22Rv1 (cell line): ENCODE measurements at regions not wholly inside any gene's neighbourhood (a gene's known extent, or its start where the extent isn't known, plus 50 kb on each side); places are given as distances from the start of the nearest gene placed in this dataset.

ENCODE experiments used
- H3K27ac ChIP-seq: fragments of 450-650 bp; 2 replicates; pipeline ENCODE4 v1.5.1; 2017
- ZFX ChIP-seq: fragments of 450-650 bp; IDR thresholded peaks from 2 replicates; pipeline ENCODE4 v1.6.1; 2017; ENCODE audit warnings: antibody characterized with exemption, borderline replicate concordance
- TF ChIP-seq, protein P1 (sequence below): fragments of 450-650 bp; IDR thresholded peaks from 2 replicates; pipeline ENCODE4 v1.5.1; 2017; ENCODE audit warnings: mild to moderate bottlenecking

DNA sequence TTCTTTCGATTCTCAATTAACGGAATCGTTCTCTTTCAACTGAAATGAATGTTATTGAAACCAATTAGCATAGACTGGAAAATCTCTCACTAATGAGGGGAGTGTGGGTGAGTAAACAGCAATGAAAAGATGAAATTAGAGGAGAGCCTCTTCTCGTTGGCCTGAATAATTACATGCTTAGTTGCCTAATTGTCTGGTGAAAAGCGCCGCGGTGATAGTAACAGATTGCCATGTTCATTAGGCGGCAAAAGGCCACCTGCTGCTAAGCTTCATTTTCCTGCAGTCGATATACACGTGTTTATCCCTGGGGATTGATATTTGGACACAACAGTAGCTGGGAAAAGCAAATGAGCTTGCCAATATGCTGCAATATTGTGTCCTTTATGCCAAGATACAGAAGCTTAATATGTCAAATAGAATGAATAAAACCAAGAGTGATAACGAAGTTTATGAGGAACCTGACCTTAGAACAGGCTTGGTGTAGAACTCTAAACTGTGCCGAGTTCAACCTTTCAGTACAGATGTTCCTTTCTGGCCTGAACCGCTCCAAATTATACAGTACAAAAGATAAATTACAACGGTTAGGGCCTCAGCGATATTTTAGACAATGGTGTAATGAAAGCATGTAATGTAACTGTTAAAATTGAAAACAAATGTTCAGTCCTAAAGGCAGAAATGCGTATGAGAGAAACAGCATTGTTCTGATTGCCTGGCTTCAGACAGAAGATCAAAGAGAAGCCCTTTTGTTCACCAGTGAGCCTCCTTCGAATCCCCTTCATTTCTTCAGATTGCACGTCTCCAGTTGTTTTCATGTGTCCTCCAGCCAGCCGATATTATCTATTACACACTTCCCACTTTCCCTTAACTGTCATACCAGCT lies 185.2 kb downstream of the SHOX2 start:
- TF ChIP-seq, protein P1, sequence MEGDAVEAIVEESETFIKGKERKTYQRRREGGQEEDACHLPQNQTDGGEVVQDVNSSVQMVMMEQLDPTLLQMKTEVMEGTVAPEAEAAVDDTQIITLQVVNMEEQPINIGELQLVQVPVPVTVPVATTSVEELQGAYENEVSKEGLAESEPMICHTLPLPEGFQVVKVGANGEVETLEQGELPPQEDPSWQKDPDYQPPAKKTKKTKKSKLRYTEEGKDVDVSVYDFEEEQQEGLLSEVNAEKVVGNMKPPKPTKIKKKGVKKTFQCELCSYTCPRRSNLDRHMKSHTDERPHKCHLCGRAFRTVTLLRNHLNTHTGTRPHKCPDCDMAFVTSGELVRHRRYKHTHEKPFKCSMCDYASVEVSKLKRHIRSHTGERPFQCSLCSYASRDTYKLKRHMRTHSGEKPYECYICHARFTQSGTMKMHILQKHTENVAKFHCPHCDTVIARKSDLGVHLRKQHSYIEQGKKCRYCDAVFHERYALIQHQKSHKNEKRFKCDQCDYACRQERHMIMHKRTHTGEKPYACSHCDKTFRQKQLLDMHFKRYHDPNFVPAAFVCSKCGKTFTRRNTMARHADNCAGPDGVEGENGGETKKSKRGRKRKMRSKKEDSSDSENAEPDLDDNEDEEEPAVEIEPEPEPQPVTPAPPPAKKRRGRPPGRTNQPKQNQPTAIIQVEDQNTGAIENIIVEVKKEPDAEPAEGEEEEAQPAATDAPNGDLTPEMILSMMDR = no peak
- no peak for TF ChIP-seq ZFX
- no peak overlapping the region for H3K27ac ChIP-seq

DNA sequence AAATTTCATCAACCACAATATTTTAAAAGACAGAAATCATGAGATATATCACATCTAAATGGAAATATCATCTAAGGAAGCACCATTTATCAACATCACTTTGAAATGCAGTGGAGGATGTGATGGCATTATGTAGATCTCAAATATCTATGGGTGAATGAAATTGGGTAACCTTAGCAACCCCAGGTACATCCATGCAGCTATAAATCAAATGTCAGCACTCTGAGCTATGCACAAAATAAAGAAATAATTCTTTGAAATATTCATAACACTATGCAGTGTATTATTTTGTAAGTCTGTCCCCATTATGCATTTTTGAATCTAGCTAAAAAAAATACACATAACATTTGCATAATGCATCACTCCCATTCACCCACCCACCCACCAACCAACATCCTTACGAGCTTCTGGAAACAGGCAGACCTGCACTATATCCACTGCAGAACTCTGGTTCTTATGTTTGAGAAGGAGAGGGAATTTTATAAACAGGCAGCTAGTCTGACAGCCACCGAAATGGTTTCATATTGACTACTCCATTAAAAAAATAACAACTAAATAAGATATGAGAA lies 186.8 kb downstream of the SHOX2 start:
- H3K27ac ChIP-seq = no peak overlapping the region
- no peak for TF ChIP-seq ZFX
- TF ChIP-seq, protein P1 = no peak

DNA sequence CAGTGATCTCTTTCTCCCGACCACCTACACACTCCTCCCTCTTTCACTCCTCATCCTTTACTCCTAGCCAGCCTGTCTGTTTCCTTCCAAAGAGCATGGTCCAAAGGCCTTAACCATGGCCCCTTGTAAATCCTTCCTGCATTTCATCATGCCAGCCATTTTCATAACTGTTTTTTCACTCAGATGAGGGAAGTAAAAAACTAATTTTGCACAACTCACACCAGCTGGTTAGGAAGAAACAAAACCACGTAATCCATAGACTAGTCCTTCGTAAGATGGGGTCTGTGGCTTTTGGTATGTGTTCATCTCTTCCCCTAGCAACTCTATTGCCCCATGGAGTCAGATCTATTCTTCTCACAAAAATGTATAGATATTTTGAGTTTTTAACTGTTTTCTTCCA lies 187.8 kb downstream of the SHOX2 start:
- H3K27ac ChIP-seq = no peak overlapping the region
- TF ChIP-seq ZFX = no peak
- TF ChIP-seq, protein P1 = no peak

DNA sequence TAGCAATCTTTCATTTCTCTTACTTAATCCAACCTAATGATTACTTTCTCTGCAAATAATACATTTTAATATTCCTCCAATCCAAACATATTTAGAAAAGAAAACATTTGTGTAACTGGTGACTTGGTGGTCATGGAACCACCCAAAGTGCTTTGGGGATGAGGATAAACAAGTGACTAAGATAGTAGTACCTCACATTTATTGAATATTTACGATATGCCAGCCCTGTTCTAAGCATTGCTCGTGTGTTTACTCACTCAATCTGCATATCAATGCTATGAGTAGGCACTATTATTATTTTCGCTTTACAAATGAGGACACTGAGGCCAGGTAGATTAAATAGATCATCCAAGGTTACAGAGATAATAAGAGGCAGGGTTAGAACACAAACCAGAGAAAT lies 189.5 kb downstream of the SHOX2 start:
- TF ChIP-seq ZFX = no peak
- TF ChIP-seq, protein P1 = no peak
- H3K27ac ChIP-seq = 0 out of 2 replicates have a peak overlapping the region, but pooled peaks have one; percentile 3

DNA sequence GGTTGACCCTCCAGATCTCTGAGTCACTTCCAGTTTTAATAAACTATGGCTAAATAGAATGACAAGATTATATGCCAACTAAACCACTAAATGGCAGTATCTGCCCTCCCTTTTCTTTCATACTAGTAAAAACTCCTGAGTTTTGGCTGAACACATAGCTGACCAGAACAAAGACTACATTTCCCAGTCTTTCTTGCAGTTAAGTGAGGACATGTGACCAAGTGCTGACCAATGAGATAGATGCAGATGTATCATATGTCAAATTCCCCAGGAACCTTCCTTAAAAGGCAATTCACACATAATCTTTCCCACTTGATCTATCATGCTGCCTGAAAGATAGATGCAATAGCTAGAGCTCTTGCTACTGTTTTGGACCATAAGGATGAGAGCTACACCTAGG lies 191.3 kb downstream of the SHOX2 start:
- no peak overlapping the region for H3K27ac ChIP-seq
- TF ChIP-seq, protein P1 = no peak
- no peak for TF ChIP-seq ZFX

DNA sequence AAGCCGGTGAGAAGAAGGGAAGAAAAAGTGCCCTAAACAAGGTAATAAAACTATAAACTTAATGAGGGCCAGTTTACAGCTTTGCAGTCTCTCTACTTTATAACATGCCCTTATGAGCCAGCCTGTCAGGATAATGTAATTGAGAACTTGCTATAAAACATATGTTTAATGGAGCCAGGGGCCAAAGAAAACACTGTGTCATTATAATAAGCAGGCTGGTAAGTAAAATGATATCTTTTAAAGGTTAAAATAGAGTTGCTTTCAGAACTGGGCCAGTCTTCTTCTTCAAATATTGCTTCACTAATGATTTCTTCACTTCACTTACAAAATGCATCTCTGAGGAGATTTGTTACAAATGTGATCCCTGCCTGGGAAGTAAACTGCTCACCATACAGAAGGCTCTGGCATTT lies 192.5 kb downstream of the SHOX2 start:
- TF ChIP-seq, protein P1 = no peak
- TF ChIP-seq ZFX = no peak
- no peak overlapping the region for H3K27ac ChIP-seq
